ENCODE measurements at regions not wholly inside any gene's neighbourhood (a gene's known extent, or its start where the extent isn't known, plus 50 kb on each side); places are given as distances from the start of the nearest gene placed in this dataset.

DNA sequence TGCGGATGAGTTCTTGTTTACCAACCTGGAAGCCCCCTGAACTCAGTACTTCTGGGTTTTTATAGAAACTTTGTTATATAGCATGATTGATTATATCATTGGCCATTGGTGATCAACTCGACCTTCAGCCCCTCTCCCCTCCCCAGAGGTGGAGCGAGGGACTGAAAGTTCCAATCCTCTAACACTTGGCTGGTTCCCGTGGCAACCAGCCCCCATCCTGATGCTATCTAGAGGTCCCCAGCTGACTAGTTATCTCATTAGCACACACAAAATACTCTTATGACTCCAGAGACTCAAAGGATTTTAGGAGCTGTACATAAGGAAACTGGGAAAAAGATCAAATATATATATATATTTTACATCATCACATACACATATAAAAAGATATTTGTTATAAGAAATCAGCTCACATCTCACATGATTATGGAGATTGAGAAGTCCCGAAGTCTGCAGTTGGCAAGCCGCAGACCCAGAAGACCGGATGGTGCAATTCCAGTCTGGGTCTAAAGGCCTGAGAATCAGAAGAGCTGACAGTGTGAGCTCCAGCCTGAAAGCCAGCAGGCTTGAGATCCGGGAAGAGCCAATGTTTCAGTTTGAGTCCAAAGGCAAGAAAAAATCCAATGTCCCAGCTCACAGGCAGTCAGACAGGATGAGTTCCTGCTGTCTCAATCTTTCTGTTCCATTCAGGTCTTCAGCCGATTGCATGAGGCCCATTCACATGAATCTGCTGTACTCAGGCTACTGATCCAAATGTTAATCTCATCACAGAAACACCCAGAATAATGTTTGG is 179.3 kb upstream of the DTNBP1 start:
- TF ChIP-seq, protein P1, sequence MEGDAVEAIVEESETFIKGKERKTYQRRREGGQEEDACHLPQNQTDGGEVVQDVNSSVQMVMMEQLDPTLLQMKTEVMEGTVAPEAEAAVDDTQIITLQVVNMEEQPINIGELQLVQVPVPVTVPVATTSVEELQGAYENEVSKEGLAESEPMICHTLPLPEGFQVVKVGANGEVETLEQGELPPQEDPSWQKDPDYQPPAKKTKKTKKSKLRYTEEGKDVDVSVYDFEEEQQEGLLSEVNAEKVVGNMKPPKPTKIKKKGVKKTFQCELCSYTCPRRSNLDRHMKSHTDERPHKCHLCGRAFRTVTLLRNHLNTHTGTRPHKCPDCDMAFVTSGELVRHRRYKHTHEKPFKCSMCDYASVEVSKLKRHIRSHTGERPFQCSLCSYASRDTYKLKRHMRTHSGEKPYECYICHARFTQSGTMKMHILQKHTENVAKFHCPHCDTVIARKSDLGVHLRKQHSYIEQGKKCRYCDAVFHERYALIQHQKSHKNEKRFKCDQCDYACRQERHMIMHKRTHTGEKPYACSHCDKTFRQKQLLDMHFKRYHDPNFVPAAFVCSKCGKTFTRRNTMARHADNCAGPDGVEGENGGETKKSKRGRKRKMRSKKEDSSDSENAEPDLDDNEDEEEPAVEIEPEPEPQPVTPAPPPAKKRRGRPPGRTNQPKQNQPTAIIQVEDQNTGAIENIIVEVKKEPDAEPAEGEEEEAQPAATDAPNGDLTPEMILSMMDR (IDR thresholded peaks at IDR 0.05), result no peak
- peak in 2 of 4 donors; percentile 38 to 63 for ATAC-seq
- 74 to 79% (median 75%) methylated on average over 9 of the region's 9 CpGs for WGBS, 3 donors

DNA sequence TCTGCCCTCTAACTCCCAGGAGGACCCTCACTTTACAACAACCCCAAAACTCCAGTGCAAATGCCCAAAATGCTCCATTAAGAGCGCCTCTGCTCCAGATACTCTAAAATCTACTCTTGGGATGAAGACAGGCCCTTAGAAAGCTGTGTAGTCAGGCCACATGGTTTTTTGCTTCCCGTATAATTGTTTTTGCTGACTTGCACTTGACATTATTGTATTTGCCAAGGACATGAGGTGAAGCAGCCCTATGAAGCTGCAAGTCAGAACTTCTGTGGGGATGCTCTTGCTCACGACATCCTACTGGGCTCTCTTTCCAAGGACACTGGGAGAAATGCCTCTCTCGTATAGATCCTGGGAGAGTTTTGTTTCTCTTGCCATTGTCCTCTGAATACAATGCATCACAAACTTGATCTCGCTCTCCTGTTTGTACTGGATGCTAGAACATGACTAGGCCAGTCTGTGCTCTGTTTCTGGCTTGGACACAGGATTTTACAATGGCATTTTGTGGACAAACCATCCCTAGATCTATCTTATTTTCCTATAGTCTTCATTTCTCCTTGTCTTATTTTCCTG is 177.2 kb upstream of the DTNBP1 start:
- TF ChIP-seq, protein P1 (IDR thresholded peaks at IDR 0.05), result no peak
- Histone ChIP-seq H3K27me3 (ENCODE audit: insufficient read depth in 3 of 3, low read length in 2 of 3) (no peaks in the 10 kb centered on the region), H3K9me3 (no peaks in the 10 kb centered on the region), H3K4me1 (no peaks in the 10 kb centered on the region), H3K36me3 (ENCODE audit: insufficient read depth in 1 of 2, low read depth in 1 of 2) (no peaks in the 10 kb centered on the region), H3K4me3 (no peak overlapping the region), H3K27ac (no peak overlapping the region)
- intact Hi-C loops (cut with DNase I), result no loop called here
- no peak for DNase-seq
- ATAC-seq, result no peak
- WGBS, 3 donors, result 83 to 92% (median 92%) methylated on average over 5 of the region's 5 CpGs

More for the DNA sequence above, 179.3 kb upstream of the DTNBP1 start:
- intact Hi-C loops (cut with DNase I), result no loop called here
- H3K36me3 ChIP-seq (ENCODE audit: insufficient read depth in 1 of 2, low read depth in 1 of 2), result no peaks in the 10 kb centered on the region
- H3K4me1 ChIP-seq, result no peaks in the 10 kb centered on the region
- no peak overlapping the region for H3K4me3 ChIP-seq
- no peak overlapping the region for H3K27ac ChIP-seq
- DNase-seq, result peak; percentile 33 to 66
- H3K27me3 ChIP-seq (ENCODE audit: insufficient read depth in 3 of 3, low read length in 2 of 3), result no peaks in the 10 kb centered on the region
- H3K9me3 ChIP-seq, result no peaks in the 10 kb centered on the region

DNA sequence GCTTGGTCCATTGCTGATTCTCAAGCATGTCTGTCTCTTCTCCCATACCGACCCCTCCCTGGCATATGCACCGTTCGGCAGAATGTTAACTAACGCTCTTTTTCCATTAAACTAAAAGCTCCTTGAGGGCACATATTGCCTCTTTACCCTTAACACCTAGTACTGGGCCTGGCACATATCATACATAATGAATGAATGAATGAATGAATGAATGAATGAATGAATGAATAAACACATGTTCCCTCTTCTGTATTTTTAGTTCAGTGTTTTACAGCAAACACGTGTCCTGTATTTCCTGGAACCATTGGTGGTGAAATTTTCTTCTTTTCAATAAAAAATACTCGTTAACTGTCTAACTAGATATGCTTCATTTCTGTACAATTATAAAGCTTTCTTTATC is 174.4 kb upstream of the DTNBP1 start:
- intact Hi-C loops (cut with DNase I), result no loop called here
- Histone ChIP-seq H3K36me3 (ENCODE audit: insufficient read depth in 1 of 2, low read depth in 1 of 2) (no peaks in the 10 kb centered on the region), H3K4me1 (no peaks in the 10 kb centered on the region), H3K27me3 (ENCODE audit: insufficient read depth in 3 of 3, low read length in 2 of 3) (no peaks in the 10 kb centered on the region), H3K27ac (no peak overlapping the region), H3K9me3 (no peaks in the 10 kb centered on the region), H3K4me3 (no peak overlapping the region)
- ATAC-seq, result no peak
- TF ChIP-seq, protein P1 (IDR thresholded peaks at IDR 0.05), result no peak
- no peak for DNase-seq
- WGBS, 3 donors, result 93 to 97% (median 93%) methylated on average over 6 of the region's 6 CpGs

DNA sequence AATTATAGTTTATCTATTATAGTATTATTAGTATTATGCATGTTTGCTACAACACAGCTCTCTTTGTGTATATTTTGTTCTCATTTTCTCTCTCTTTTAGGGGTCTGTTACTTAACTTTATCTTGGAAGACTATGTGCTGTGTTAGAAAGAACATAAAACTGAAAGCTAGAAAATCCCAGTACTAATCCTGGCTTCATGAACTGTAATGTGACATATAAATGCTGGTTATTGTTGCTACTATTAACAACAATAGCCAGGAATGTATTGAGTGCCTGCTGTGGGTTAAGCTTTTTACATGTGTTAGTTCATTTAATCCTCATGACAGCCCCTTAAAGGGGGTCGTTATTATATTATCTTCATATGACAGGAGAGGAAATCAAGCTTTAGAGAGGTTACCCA is 170.0 kb upstream of the DTNBP1 start:
- DNase-seq, result no peak
- no peaks in the 10 kb centered on the region for H3K9me3 ChIP-seq
- H3K27me3 ChIP-seq (ENCODE audit: insufficient read depth in 3 of 3, low read length in 2 of 3), result no peaks in the 10 kb centered on the region
- intact Hi-C loops (cut with DNase I), result no loop called here
- H3K27ac ChIP-seq, result no peak overlapping the region
- 75 to 81% (median 77%) methylated on average over 1 of the region's 1 CpG for WGBS, 3 donors
- H3K4me3 ChIP-seq, result no peak overlapping the region
- no peaks in the 10 kb centered on the region for H3K36me3 ChIP-seq (ENCODE audit: insufficient read depth in 1 of 2, low read depth in 1 of 2)
- H3K4me1 ChIP-seq, result no peaks in the 10 kb centered on the region
- ATAC-seq, result no peak
- TF ChIP-seq, protein P1 (IDR thresholded peaks at IDR 0.05), result no peak
